Hepatocyte (in vitro differentiated cells): ENCODE measurements at regions not wholly inside any gene's neighbourhood (a gene's known extent, or its start where the extent isn't known, plus 50 kb on each side); places are given as distances from the start of the nearest gene placed in this dataset.

Experiments used
- DNase-seq: peaks from one replicate; pipeline ENCODE4 v3.0.0-alpha.2; 2016; ENCODE audit warnings: low spot score
- H2AFZ ChIP-seq: fragments of 200-600 bp; sonication (generic); 2 replicates; pipeline ENCODE4 v1.6.0; 2016; ENCODE audit warnings: antibody characterized with exemption, mild to moderate bottlenecking
- H3K27ac ChIP-seq: fragments of 200-600 bp; sonication (generic); 2 replicates; pipeline ENCODE4 v1.5.1; 2016; ENCODE audit warnings: mild to moderate bottlenecking
- H3K27me3 ChIP-seq: fragments of 200-600 bp; sonication (generic); 2 replicates; pipeline ENCODE4 v1.6.1; 2016
- H3K36me3 ChIP-seq: fragments of 200-600 bp; sonication (generic); replicated peaks from 2 replicates; pipeline ENCODE4 v1.5.1; 2016; ENCODE audit warnings: low read depth; ENCODE audit not compliant: insufficient read depth
- H3K4me1 ChIP-seq: fragments of 200-600 bp; sonication (generic); 2 replicates; pipeline ENCODE4 v1.5.1; 2016; ENCODE audit warnings: mild to moderate bottlenecking, moderate library complexity; ENCODE audit not compliant: insufficient read depth
- H3K4me2 ChIP-seq: fragments of 200-600 bp; sonication (generic); 2 replicates; pipeline ENCODE4 v1.6.0; 2016
- H3K4me3 ChIP-seq: fragments of 200-600 bp; sonication (generic); 2 replicates; pipeline ENCODE4 v1.5.1; 2016; ENCODE audit warnings: mild to moderate bottlenecking
- H3K79me2 ChIP-seq: fragments of 200-600 bp; sonication (generic); 2 replicates; pipeline ENCODE4 v1.6.0; 2017; ENCODE audit warnings: mild to moderate bottlenecking
- H3K9me2 ChIP-seq: fragments of 200-600 bp; sonication (generic); replicated peaks from 2 replicates; pipeline ENCODE4 v1.6.0; 2017; ENCODE audit warnings: mild to moderate bottlenecking; ENCODE audit not compliant: insufficient read depth
- H3K9me3 ChIP-seq: fragments of 200-600 bp; sonication (generic); 2 replicates; pipeline ENCODE4 v1.5.1; 2016; ENCODE audit warnings: low read depth, mild to moderate bottlenecking
- H4K20me1 ChIP-seq: fragments of 200-600 bp; sonication (generic); 2 replicates; pipeline ENCODE4 v1.6.0; 2016; ENCODE audit warnings: mild to moderate bottlenecking; ENCODE audit not compliant: insufficient read depth, poor library complexity, severe bottlenecking
- CTCF ChIP-seq: fragments of 200-600 bp; sonication (generic); IDR thresholded peaks from 2 replicates; pipeline ENCODE4 v1.5.1; 2016; ENCODE audit warnings: antibody characterized with exemption, mild to moderate bottlenecking; ENCODE audit not compliant: poor library complexity
- EZH2 ChIP-seq: fragments of 200-600 bp; sonication (generic); IDR thresholded peaks from 2 replicates; pipeline ENCODE4 v1.6.1; 2016; ENCODE audit warnings: antibody characterized with exemption, mild to moderate bottlenecking, borderline replicate concordance
- EZH2phosphoT487 ChIP-seq: fragments of 200-600 bp; sonication (generic); IDR thresholded peaks from one replicate; pipeline ENCODE4 v1.6.1; 2018; ENCODE audit warnings: antibody characterized with exemption, mild to moderate bottlenecking, low read depth, moderate library complexity; ENCODE audit not compliant: unreplicated experiment, severe bottlenecking
- WGBS: methylation state at CpG from one replicate; pipeline ENCODE4 v1.1.6; 2016; ENCODE audit warnings: low lambda C conversion rate; ENCODE audit errors: missing lambda C conversion rate; 5-methylcytosine and 5-hydroxymethylcytosine counted together

GRCh38 chr7:131959106-131959812, 402.8 kb upstream of the PODXL start:
- Histone ChIP-seq H3K27ac (no peak overlapping the region), H3K4me3 (no peak overlapping the region), H4K20me1 (no peaks in the 10 kb centered on the region), H3K9me3 (no peaks in the 10 kb centered on the region), H3K36me3 (no peaks in the 10 kb centered on the region), H3K4me2 (no peak overlapping the region), H3K79me2 (no peaks in the 10 kb centered on the region), H3K27me3 (no peaks in the 10 kb centered on the region), H3K9me2 (no peaks in the 10 kb centered on the region), H2AFZ (no peak overlapping the region), H3K4me1 (no peaks in the 10 kb centered on the region)
- TF ChIP-seq EZH2phosphoT487, result no peak
- TF ChIP-seq EZH2, result no peak
- no peak for TF ChIP-seq CTCF
- DNase-seq, result no peak
- WGBS, result 52% methylated on average over 4 of the region's 4 CpGs

- WGBS, result 79% methylated on average over 12 of the region's 12 CpGs
- no peaks in the 10 kb centered on the region for H3K36me3 ChIP-seq
- no peaks in the 10 kb centered on the region for H4K20me1 ChIP-seq
- no peak overlapping the region for H3K4me3 ChIP-seq
- no peaks in the 10 kb centered on the region for H3K79me2 ChIP-seq
- H3K9me3 ChIP-seq, result no peaks in the 10 kb centered on the region
- no peak overlapping the region for H3K4me2 ChIP-seq
- no peak for TF ChIP-seq CTCF
- no peak for TF ChIP-seq EZH2phosphoT487
- TF ChIP-seq EZH2, result no peak
- no peaks in the 10 kb centered on the region for H3K9me2 ChIP-seq
- H3K27ac ChIP-seq, result no peak overlapping the region
- H3K27me3 ChIP-seq, result no peaks in the 10 kb centered on the region
- DNase-seq, result no peak
- no peaks in the 10 kb centered on the region for H3K4me1 ChIP-seq
- no peak overlapping the region for H2AFZ ChIP-seq
Observed at GRCh38 chr7:131957338-131958020, 401.1 kb upstream of the PODXL start.

GRCh38 chr7:131956864-131957263, 400.4 kb upstream of the PODXL start:
- no peak for DNase-seq
- TF ChIP-seq CTCF, result no peak
- no peak for TF ChIP-seq EZH2phosphoT487
- TF ChIP-seq EZH2, result no peak

More at GRCh38 chr7:131956864-131957263, 400.4 kb upstream of the PODXL start:
- H3K27ac ChIP-seq, result no peak overlapping the region
- H2AFZ ChIP-seq, result no peak overlapping the region
- no peaks in the 10 kb centered on the region for H3K9me2 ChIP-seq
- H3K4me3 ChIP-seq, result no peak overlapping the region
- 100% methylated on average over 1 of the region's 1 CpG for WGBS
- H3K9me3 ChIP-seq, result no peaks in the 10 kb centered on the region
- no peaks in the 10 kb centered on the region for H3K4me1 ChIP-seq
- H3K27me3 ChIP-seq, result no peaks in the 10 kb centered on the region
- H3K79me2 ChIP-seq, result no peaks in the 10 kb centered on the region
- no peaks in the 10 kb centered on the region for H4K20me1 ChIP-seq
- no peak overlapping the region for H3K4me2 ChIP-seq
- H3K36me3 ChIP-seq, result no peaks in the 10 kb centered on the region
